ENCODE measurements at regions not wholly inside any gene's neighbourhood (a gene's known extent, or its start where the extent isn't known, plus 50 kb on each side); places are given as distances from the start of the nearest gene placed in this dataset.

GRCh38 chr14:44149597-44149996 is 357.5 kb downstream of the FSCB start:
- Histone ChIP-seq H2AFZ (ENCODE audit: low read length) (no peak overlapping the region), H3K79me2 (ENCODE audit: low read length) (no peaks in the 10 kb centered on the region), H3K9me3 (ENCODE audit: low read length) (no peaks in the 10 kb centered on the region), H3F3A (ENCODE audit: low read length, unreplicated experiment) (no peaks in the 10 kb centered on the region), H3K4me1 (ENCODE audit: insufficient read depth, low read length) (no peaks in the 10 kb centered on the region), H3K4me3 (ENCODE audit: low read length) (no peak overlapping the region), H3K9ac (ENCODE audit: low read length) (no peak overlapping the region), H3K27me3 (ENCODE audit: low read length) (no peaks in the 10 kb centered on the region), H3K9me2 (replicated peaks; ENCODE audit: low read length) (no peaks in the 10 kb centered on the region), H4K20me1 (ENCODE audit: low read length) (no peaks in the 10 kb centered on the region), H3K4me2 (ENCODE audit: low read length) (no peak overlapping the region), H3K36me3 (ENCODE audit: low read depth, low read length) (no peaks in the 10 kb centered on the region), H3K27ac (ENCODE audit: low read length) (no peak overlapping the region)
- intact Hi-C loops (cut with micrococcal nuclease), result loop anchor here (2.0 to 10.0 kb wide), 7 partner anchors 255 to 1235 kb away; no protein-coding TSS in a partner anchor
- TF ChIP-seq EZH2phosphoT487 (IDR thresholded peaks at IDR 0.05; ENCODE audit: borderline replicate concordance, low read length), result no peak
- peak; percentile 76 for TF ChIP-seq CTCF (conservative IDR thresholded peaks at IDR 0.05; ENCODE audit: low read depth, low read length)
- peak; percentile 98 for ATAC-seq
- POLR2A ChIA-PET (ENCODE audit: unreplicated experiment), result no interaction called here
- DNase-seq, result peak; percentile 66
- CTCF ChIA-PET, result interaction anchor here (0.6 kb wide), 1 partner anchor 186 kb away, joined by 4 read pairs; no protein-coding TSS in a partner anchor
- BruUV-seq (replicated peaks), result no TSS peak

- ATAC-seq (no peak), DNase-seq (no peak)
- no peaks in the 10 kb centered on the region for H3K9me2 ChIP-seq (replicated peaks; ENCODE audit: low read length)
- CTCF ChIA-PET, result no interaction called here
- no peaks in the 10 kb centered on the region for H3K9me3 ChIP-seq (ENCODE audit: low read length)
- POLR2A ChIA-PET (ENCODE audit: unreplicated experiment), result no interaction called here
- H4K20me1 ChIP-seq (ENCODE audit: low read length), result no peaks in the 10 kb centered on the region
- no peaks in the 10 kb centered on the region for H3K79me2 ChIP-seq (ENCODE audit: low read length)
- no peak overlapping the region for H3K4me2 ChIP-seq (ENCODE audit: low read length)
- no peak overlapping the region for H3K27ac ChIP-seq (ENCODE audit: low read length)
- no peaks in the 10 kb centered on the region for H3F3A ChIP-seq (ENCODE audit: low read length, unreplicated experiment)
- intact Hi-C loops (cut with micrococcal nuclease), result loop anchor here (10.0 kb wide), 2 partner anchors 247 to 1227 kb away; no protein-coding TSS in a partner anchor
- TF ChIP-seq CTCF (conservative IDR thresholded peaks at IDR 0.05; ENCODE audit: low read depth, low read length), result no peak
- TF ChIP-seq EZH2phosphoT487 (IDR thresholded peaks at IDR 0.05; ENCODE audit: borderline replicate concordance, low read length), result no peak
- no peak for TF ChIP-seq EZH2 (IDR thresholded peaks at IDR 0.05; ENCODE audit: low read length, unreplicated experiment)
- H3K4me1 ChIP-seq (ENCODE audit: insufficient read depth, low read length), result no peaks in the 10 kb centered on the region
- no TSS peak for BruUV-seq (replicated peaks)
- no peaks in the 10 kb centered on the region for H3K36me3 ChIP-seq (ENCODE audit: low read depth, low read length)
- H2AFZ ChIP-seq (ENCODE audit: low read length), result no peak overlapping the region
- H3K27me3 ChIP-seq (ENCODE audit: low read length), result no peaks in the 10 kb centered on the region
- H3K4me3 ChIP-seq (ENCODE audit: low read length), result no peak overlapping the region
- no peak overlapping the region for H3K9ac ChIP-seq (ENCODE audit: low read length)
Observed at GRCh38 chr14:44142006-44142405, 365.1 kb downstream of the FSCB start.

GRCh38 chr14:44135972-44136371 is 371.1 kb downstream of the FSCB start:
- Histone ChIP-seq H3K4me3 (ENCODE audit: low read length) (peak overlapping the region; percentile 4; the same call in 1 of the 2 replicates), H4K20me1 (ENCODE audit: low read length) (no peaks in the 10 kb centered on the region), H3K79me2 (ENCODE audit: low read length) (no peaks in the 10 kb centered on the region), H3K9ac (ENCODE audit: low read length) (no peak overlapping the region), H3K27ac (ENCODE audit: low read length) (no peak overlapping the region), H3K36me3 (ENCODE audit: low read depth, low read length) (no peaks in the 10 kb centered on the region), H2AFZ (ENCODE audit: low read length) (peak overlapping the region; percentile 47), H3K9me2 (replicated peaks; ENCODE audit: low read length) (no peaks in the 10 kb centered on the region), H3K4me1 (ENCODE audit: insufficient read depth, low read length) (no peaks in the 10 kb centered on the region), H3K4me2 (ENCODE audit: low read length) (peak overlapping the region; percentile 33), H3F3A (ENCODE audit: low read length, unreplicated experiment) (no peaks in the 10 kb centered on the region), H3K27me3 (ENCODE audit: low read length) (no peaks in the 10 kb centered on the region), H3K9me3 (ENCODE audit: low read length) (no peaks in the 10 kb centered on the region)
- DNase-seq (no peak), ATAC-seq (peak; percentile 22; the same call in 1 of the 2 replicates)
- TF ChIP-seq EZH2phosphoT487 (IDR thresholded peaks at IDR 0.05; ENCODE audit: borderline replicate concordance, low read length), result no peak
- no peak for TF ChIP-seq EZH2 (IDR thresholded peaks at IDR 0.05; ENCODE audit: low read length, unreplicated experiment)
- TF ChIP-seq CTCF (conservative IDR thresholded peaks at IDR 0.05; ENCODE audit: low read depth, low read length), result no peak
- CTCF ChIA-PET, result no interaction called here
- intact Hi-C loops (cut with micrococcal nuclease), result no loop called here
- BruUV-seq (replicated peaks), result no TSS peak
- POLR2A ChIA-PET (ENCODE audit: unreplicated experiment), result no interaction called here

All from PC-3 (cell line).